Activated CD4-positive, alpha-beta T cell treated with anti-CD3 and anti-CD28 coated beads, Interleukin-2, amount 50 U/mL, for 1 hour (primary cell): ENCODE measurements at regions not wholly inside any gene's neighbourhood (a gene's known extent, or its start where the extent isn't known, plus 50 kb on each side); places are given as distances from the start of the nearest gene placed in this dataset.

Source experiments
- DNase-seq: peaks from one replicate; pipeline ENCODE4 v3.0.0-alpha.2; 2020

DNA sequence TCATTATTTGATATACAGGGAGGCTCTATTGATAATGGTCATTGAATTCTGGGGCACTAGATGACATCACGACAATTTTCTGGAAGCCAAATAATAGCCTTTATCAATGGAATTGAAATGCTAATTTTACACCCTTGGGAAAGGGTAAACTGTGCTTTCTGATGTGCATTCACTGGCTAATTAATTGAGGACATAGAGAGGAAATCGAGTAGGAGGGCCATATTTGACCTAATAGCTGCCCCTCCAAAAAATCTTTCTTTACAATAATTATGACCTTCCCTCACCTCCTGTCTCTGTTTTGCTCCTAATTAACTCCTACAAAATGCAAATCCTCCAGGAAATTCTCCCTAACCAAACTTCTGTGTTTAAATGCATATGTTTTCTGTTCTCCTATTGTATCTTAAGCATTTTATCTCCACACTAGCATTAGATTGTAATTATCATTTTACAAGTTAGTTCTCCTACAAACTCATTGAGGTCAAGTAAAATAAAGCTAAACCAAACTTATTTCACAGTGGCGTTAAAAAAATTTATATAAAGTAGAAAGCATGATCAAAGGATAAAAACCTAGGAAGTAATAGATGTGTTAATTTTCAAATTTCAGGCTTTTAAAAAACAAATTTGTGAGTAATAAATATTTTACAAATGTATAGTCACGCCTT lies 1414.0 kb upstream of the AGA start:
- no peak for DNase-seq

DNA sequence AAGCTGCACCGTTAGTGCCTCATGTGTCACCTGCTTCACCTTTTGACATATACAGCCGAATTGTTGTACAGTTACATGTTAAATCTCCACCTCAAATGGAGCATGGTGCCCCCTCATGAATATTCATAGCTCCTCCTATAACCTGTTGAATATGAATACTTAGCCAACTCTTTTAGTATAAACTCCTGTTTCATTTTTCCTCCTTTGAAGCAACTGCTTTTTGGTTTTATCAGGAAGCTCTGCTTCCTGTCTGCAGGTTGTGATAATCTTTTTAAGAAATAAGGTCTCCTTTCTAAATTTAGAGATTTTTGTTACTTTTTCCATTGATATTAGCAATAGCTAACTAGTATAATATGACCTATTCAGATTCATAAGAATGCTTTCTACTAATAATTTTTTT lies 1429.2 kb upstream of the AGA start:
- DNase-seq, result no peak

DNA sequence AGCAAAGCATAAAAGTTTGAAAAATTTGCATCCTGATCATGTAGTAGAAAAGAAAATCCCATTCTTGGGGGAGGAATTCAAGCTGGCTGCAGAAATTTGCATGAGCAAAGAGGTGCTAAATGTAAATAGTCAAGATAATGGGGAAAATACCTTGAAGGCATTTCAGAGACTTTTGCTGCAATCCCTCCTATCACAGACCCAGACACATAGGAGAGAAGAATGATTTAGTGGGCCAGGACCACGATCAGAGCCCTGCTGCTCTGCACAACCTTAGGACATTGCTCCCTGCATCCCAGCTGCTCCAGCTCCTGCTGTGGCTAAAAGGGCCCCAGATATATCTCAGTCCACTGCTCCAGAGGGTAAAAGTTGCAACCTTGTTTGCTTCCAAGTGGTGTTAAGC lies 1439.7 kb upstream of the AGA start:
- DNase-seq, result no peak

DNA sequence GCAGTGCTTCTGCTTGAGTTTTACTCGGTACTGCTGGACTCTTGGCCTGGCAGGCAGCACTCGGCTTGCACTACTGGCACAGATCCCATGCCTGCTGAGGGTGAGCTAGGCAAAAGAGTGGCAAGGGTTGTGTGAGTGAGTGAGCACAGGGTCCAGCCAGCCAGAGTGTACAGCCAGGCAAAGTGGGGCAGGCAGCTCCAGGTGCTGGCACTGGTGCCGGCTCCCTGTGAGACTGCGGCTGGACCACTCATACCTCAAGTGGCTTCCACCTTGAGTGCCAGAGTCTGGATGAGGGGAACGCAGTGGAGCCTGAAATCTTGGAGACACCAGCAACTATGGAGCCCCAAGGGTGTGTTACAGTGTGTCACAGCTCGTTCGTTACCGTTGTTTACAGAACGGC lies 1451.9 kb upstream of the AGA start:
- DNase-seq, result no peak

DNA sequence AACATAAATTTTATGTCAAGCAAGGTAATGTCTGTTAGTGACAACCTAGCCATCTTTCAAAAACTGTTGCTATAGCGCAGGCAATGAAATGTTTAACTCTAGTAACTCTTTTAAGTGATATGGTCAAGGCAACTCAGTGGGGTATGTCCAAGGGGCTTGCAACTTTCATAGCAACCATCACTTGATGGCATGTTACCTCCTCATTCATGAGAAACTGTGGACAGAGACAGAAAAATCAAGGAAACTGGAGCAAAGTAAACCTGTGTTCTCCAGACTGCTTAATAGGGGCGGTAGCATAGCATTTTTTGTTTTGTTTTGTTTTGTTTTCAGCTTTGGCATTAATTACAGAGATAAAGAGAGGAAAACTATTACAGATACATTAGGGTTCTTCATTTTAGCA lies 1456.8 kb upstream of the AGA start:
- DNase-seq, result no peak

DNA sequence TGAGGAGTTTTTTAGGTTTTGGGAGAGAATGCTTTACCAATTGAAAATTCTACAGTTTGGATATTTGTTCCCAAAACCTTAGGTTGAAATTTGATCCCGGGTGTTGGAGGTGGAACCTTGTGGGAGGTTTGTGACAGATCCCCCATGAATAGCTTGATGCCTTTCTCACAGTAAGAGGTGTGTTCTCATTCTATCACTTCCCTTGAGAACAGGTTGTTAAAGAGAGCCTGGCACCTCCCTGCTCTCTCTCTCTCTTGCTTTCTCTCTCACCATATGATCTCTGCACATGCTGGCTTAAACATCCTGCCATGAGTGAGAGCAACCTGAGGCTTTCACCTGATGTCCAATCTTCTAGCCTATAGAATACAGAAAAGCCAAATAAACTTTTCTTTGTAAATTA lies 1475.5 kb upstream of the AGA start:
- no peak for DNase-seq

DNA sequence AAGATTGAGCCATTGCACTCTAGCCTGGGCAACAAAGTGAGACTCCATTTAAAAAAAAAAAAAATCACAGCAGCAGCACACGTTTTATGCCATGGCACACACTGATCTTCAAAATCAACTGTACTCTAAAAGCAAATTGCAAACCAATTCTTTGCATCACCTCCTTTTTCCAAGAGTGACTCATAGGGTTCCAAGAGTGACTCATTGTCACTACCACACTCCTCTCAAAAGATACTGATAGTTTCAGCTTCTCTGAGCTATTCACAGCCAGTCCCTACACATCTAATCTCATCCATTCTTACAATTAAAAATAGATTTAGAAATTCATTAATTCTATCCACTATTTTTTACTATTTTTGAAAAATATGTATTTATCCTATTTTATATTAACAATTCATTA lies 1494.9 kb upstream of the AGA start:
- no peak for DNase-seq

DNA sequence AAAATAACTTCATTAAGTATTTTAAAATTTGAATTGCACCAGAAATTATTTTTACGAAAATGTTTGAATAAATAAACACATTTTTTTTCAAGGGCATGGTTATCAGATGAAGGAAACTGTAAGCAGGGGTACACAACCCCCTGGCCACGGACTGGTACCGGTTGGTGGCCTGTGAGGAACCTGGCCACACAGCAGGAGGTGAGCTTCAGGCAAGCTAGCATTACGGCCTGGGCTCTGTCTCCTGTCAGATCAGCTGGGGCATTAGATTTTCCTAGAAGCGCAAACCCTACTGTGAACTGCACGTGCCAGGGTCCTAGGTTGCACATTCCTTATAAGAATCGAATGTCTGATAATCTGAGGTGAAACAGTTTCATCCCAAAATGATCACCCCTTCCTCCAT lies 1499.7 kb upstream of the AGA start:
- no peak for DNase-seq

DNA sequence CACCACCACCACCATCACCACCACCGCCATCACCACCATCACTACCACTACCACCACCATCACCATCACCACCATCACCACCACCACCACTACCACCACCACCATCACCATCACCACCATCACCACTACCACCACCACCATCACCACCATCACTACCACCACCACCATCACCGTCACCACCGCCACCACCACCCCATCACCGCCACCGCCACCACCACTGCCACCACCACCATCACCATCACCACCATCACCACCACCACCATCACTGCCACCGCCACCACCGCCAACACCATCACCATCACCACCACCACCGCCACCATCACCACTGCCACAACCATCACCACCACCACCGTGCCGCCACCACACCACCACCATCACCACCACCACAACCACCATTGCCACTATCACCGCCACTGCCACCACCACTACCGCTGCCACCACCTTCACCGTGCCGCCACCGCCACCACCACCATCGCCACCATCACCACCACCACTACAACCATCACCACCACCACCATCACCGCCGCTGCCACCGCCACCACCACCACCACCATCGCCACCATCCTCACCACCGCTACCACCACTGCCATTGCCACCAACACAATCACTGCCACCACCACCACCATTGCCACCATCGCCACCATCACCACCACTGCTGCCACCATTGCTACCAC lies 1511.3 kb upstream of the AGA start:
- no peak for DNase-seq

DNA sequence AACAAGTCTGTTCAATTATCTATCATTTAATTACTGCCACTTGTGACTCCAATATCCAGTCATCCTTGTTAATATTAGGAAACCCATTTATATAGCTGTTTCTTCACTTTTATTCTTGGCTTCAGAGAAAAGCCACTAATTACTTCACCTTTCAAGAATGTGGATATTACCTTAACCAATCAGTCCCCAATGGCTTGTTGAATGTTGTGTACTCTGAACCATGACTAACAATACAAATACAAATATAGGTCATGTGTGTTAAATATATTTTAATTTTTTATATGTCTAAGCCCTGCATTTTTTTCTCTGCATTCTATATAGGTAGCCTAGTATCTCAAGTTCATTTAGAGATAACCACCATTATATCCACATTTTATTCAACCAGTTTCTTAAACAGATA lies 1513.4 kb upstream of the AGA start:
- DNase-seq, result no peak

DNA sequence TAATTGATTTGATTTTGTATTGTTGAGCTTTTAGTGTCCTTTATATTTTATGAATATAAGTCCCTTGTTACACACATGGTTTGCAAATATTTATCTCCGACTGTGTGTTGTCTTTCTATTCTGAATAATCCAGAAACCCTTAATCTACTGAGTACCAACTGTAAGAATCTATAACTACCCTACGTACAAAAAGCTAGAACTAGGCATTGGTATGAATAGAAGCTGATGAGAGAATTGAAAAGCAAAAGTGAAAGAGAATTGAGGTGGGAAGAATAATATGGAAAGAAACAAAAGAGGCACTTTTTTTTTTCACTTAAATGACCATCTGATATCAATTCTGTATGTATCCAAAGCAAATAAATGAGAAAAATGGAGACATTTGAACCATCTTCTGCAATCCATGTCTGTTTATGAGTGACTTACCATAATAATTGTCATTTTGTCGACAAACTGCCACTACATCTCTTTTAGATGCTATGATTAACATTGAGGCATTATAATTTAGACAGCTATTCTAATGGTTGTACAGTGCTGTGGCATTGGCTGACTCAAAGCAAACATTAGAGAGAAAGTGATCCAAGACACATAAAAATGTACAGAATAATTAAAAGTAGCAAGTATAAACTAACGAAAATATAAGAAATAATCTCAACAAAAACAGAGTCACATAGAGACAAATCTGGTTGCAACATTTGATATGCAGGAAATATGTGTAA lies 1516.6 kb upstream of the AGA start:
- no peak for DNase-seq

DNA sequence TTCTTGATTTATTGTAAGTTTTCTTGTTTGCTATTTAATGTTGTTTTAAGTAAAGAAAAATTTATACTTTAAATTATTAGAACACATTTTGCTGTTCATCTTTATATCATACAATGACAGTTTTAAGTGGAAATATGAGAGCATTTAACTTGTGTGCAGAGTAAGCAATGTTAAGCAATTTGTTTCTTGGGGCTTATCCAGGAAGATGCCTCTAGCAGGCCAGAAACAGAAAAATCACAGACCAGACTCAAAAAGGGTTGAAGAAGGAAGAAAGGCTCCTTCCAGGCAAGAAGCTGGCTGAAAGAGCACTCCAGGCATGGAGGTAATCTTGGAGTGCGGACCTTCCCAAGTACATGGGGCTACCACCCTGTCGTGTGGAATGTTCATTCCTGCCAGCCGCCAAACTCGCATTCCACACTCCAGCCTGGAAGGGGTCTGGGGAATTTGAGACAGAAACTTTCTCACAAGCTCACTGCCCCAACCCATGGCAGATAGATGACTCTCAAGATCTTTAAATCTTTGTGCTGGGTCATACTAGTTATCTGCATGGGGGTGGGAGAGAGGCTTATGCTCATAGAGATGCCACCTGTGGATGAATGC lies 1521.3 kb upstream of the AGA start:
- DNase-seq, result no peak

DNA sequence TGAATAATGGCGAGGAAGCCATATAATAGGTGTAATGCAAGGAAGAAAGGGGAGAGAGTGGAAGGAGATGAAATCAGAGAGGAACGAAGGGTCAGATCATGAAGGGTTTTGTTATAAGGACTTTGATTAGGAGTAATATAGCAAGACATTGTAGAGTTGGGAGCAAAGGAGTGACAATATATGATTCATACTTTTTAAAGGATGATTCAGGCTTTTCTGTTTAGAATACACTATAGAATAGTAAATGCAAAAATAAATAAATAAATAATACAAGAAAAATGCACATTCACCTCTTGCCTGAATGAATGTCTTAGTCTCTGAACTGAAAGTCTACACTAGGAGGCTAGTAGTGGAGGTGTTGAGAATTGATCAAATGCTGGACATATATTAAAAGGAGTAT lies 1524.4 kb upstream of the AGA start:
- DNase-seq, result no peak

DNA sequence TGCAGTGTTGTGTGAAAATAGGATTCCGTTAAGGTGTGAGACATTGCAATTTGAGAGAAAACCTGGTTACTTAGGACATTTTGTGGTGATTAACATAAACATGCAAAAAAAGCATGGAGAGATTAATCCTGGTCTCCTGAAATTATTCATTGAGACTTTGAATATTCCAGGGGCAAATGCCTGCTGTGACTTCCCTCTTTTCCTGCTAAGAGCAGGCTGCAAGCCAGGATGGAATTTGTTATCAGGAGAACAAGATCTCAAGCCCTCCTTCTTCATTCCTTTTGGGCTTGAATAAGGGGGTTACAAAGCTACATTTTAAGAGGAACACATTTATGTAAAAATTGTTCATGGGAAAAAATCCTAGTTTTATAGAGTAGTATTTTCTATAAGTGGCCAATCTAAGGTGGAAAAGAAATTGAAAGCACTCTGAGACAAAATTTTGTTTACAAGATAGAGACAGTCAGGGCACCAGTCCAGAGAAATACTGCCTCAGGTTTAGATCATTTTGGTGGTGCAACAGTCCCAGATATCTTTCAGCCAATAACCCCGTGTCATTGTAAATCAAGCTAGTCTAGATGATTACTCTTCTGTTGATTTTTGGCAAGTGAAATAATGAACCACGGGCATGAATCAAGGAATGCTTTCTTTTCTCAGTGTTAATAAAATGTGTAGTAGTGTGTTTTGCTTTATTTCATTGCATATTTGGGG lies 1528.3 kb upstream of the AGA start:
- no peak for DNase-seq

DNA sequence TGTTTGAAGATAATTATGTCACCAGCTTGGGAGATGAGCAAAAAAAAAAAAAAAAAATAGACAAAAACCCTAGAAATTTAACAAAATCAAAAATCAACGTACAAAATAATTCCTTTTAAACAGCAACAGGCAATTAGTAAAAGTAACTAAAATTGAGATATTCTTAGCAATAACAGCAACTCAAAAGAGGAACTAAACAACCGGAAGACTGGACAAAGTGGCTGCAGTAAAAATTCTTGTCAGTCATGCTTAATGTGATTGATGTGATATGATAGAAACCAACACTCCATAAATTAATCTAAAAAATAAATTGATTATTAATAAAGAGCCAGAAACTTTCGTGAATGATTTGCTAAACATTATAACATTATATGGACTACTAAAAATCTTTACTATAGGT lies 1534.6 kb upstream of the AGA start:
- DNase-seq, result no peak

DNA sequence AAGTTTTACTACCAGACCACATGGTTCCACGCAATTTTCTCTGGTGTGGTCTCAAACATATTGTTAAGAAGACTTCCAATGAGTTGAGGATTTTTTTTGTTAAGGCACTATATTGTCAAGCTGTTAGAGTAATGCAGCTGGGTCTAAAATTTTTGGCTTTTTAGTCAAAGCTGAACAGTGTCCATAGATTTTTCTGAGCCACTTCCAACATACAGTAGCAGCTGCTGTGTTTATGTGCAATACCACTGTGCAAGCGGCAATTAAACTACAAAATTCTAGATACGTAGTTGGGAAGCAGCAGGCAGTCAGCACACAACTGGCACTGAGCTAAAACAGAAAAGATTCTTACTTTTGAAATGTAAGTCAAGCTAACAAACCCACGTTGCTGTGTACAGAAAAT lies 1551.1 kb upstream of the AGA start:
- DNase-seq, result no peak

DNA sequence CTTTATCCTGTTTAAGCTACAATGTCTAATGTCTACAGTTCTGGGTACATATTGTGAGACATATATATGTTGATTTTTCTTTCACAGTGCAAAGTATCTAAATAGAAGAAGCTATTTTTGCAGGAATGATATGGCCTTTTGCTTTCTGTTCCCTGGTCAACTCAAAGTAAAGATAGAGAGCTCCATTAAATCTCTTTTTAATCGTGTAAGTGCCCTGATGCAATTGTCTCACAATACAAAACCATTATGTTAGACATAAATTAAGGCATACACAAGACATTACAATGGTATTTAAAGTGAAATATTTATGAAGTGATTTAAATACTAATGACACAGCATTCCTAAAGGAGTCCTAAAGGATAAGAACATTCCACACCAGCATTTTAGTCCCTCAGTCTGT lies 1559.7 kb upstream of the AGA start:
- no peak for DNase-seq

DNA sequence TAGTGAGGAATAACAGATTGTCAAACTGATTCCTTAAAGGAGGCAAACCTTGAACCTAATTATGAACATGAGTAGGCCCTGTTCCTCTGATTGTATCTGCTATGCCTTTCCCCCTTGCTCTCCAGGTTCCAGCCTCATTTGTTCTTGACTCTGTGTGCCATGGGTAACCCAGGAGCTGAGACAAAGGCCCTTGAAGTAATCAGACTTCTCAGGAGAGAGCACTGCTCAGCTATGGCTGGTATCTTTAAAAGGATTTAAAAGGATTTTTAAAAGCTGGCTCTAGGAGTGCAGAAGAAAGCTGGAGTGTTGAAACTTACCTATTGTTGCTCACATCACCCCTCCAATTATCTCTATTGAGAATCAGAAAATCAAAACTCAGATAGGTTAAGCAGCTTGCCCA lies 1565.5 kb upstream of the AGA start:
- DNase-seq, result no peak

DNA sequence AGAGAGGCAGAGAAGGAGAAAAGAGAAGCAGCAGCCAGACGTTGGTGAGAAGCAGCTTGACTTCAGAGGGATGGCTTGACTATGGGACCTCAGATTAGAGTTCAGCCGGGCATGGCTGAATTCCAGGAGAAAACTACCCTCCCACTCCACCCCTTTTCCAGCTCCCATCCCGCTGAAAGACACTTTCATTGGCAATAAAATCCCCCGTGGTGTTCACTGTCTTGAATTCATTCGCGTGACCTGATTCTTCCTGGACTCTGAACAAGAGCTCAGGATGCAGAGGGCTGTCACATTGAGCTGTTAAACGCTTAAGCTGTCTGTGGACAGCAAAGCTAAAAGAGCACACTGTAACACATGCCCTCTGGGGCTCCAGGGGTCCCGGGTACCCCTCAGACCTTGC lies 1575.3 kb upstream of the AGA start:
- DNase-seq, result no peak

DNA sequence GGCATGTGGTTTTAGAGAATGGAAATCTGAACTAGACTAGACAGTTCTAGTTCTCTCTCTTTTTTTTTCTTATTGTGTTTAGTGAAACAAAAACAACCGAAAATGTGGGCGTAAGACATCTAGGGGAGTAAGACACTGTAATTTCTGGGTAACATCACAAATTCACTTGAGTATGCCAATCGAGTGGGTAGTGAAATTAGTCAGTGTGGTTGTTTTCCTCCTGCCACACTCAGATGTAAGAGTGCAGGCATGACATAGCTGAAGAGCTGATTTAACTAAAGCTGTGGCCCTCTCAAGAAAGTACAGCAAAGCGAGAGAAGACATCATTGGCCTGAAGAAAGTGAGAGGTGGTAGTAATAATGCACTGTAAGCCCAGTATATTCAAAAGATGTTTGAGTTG lies 1585.3 kb upstream of the AGA start:
- no peak for DNase-seq

DNA sequence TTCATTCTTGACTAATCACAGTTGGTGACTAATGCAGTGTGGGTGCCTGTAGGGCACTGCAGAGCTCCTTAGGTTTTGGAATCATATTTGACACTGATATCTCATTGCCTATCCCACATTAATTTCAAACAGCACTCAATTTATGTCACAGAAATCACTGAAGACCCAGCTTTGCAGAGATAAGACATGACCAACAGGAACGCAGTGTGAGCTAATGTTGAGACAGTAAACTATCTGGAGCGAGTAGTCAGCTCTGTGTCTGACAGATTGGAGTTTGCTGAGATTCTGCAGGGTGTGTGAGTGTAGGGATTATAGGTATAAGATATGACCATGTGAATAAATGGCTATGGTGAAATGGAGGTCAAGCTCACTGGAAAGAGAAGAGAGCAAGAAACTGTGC lies 1586.1 kb upstream of the AGA start:
- DNase-seq, result no peak

DNA sequence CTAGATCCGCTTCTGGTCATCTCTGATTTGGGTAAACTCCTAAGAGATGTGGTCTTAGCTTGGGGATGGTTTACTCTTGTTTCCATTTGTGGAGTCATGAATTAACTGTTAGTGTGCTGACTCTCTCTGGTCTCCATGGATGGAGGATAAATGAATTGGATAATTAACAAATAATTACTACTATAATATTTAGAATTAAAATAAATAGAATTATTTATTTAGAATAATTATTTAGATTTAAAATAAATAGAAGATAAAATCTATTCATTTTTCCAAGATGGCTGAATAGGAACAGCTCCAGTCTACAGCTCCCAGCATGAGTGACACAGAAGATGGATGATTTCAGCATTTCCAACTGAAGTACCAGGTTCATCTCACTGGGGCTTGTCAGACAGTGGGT lies 1587.4 kb upstream of the AGA start:
- DNase-seq, result no peak

DNA sequence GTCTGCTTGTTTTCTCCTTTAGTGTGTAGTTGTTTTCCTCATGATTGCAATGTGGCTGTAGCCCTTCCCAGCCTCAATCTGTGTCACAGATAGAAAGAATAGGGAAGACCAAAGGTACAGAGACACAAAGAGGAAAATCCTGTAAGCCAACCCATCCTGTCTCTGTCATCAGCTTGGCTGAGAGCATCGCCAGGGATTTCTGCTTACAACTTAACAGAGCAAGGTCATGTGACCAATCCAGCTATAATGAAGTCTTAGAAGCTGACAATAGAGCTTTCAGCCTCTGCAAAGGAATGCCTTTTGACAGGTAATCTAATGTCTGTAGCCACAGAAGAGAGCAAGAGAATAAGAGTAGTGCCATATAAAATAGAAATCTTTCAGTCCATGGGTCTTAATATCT lies 1598.0 kb upstream of the AGA start:
- DNase-seq, result no peak
